ENCODE measurements at regions not wholly inside any gene's neighbourhood (a gene's known extent, or its start where the extent isn't known, plus 50 kb on each side); places are given as distances from the start of the nearest gene placed in this dataset.

DNA sequence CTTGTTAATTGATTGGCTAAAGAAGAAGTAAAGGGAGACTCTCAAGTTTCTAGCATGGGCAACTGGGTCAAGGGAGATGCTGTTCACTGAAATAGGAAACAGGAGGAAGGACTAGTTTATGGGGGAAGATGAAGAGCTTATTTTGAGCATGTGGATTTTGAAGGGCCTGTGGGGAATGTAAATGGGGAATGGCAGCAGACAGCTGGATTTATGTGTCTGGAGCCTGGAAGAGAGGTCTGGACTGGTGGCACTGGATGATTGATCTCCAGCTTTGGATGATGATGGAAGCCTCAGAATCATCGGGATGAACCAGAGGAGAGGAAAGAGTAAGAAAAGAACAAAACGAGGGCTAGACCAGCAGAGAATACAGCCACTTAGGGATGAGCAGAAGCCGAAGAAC lies 54.9 kb upstream of the ENAH start:
- Histone ChIP-seq H3K4me1 (no peaks in the 10 kb centered on the region), H3K4me3 (ENCODE audit: low read depth, low read length) (no peak overlapping the region)
- TF ChIP-seq, protein P1, sequence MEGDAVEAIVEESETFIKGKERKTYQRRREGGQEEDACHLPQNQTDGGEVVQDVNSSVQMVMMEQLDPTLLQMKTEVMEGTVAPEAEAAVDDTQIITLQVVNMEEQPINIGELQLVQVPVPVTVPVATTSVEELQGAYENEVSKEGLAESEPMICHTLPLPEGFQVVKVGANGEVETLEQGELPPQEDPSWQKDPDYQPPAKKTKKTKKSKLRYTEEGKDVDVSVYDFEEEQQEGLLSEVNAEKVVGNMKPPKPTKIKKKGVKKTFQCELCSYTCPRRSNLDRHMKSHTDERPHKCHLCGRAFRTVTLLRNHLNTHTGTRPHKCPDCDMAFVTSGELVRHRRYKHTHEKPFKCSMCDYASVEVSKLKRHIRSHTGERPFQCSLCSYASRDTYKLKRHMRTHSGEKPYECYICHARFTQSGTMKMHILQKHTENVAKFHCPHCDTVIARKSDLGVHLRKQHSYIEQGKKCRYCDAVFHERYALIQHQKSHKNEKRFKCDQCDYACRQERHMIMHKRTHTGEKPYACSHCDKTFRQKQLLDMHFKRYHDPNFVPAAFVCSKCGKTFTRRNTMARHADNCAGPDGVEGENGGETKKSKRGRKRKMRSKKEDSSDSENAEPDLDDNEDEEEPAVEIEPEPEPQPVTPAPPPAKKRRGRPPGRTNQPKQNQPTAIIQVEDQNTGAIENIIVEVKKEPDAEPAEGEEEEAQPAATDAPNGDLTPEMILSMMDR (IDR thresholded peaks at IDR 0.05; ENCODE audit: low read depth, low read length), result no peak

DNA sequence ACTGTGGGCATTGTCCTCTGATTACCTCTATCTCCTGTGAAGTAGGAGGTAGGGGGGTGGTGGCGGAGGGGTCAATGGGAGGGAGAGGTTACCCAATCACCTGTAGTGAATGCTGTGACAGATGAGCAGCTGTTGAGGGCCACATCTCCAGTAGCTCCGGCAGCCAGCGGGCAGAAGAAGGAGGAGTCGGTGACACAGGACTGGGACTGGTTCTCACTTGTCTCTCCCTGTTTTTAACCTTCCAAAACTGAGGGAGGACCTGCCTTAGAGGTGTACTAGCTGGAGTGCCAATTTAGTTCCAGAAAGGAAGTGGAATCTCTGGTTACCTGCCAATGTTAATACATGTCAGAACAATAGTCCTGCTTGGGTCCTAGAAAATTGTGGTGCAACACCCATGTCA lies 56.2 kb upstream of the ENAH start:
- no peak for DNase-seq
- Histone ChIP-seq H3K9me3 (no peaks in the 10 kb centered on the region), H3K4me3 (ENCODE audit: low read depth, low read length) (no peak overlapping the region), H3K36me3 (no peaks in the 10 kb centered on the region), H3K4me1 (no peaks in the 10 kb centered on the region), H3K27me3 (no peaks in the 10 kb centered on the region)
- TF ChIP-seq, protein P1 (IDR thresholded peaks at IDR 0.05; ENCODE audit: low read depth, low read length), result no peak

More for the DNA sequence above, 54.9 kb upstream of the ENAH start:
- Histone ChIP-seq H3K9me3 (no peaks in the 10 kb centered on the region), H3K27me3 (no peaks in the 10 kb centered on the region), H3K36me3 (no peaks in the 10 kb centered on the region)
- DNase-seq, result no peak

DNA sequence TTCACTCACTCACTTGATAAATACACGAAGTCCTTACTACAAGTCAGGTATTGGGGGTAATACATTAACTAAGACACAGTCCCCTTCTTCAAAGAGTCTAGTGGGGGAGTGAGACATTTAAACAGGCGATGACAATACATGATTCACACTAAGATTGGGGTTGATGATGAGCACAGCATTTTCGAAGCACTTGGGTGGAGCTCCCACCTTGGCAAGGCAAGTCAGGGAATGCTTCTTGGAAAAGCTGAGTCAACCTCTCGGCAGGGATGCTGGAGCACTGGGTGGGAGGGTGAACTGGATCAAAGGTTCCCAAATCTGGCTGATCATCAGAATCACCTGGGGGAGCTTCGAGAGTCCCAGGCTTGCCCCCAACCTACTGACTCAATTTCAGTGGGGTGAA lies 57.9 kb upstream of the ENAH start:
- Histone ChIP-seq H3K27me3 (no peaks in the 10 kb centered on the region), H3K4me3 (ENCODE audit: low read depth, low read length) (no peak overlapping the region), H3K4me1 (no peaks in the 10 kb centered on the region), H3K36me3 (no peaks in the 10 kb centered on the region), H3K9me3 (no peaks in the 10 kb centered on the region)
- TF ChIP-seq, protein P1 (IDR thresholded peaks at IDR 0.05; ENCODE audit: low read depth, low read length), result no peak
- DNase-seq, result no peak

DNA sequence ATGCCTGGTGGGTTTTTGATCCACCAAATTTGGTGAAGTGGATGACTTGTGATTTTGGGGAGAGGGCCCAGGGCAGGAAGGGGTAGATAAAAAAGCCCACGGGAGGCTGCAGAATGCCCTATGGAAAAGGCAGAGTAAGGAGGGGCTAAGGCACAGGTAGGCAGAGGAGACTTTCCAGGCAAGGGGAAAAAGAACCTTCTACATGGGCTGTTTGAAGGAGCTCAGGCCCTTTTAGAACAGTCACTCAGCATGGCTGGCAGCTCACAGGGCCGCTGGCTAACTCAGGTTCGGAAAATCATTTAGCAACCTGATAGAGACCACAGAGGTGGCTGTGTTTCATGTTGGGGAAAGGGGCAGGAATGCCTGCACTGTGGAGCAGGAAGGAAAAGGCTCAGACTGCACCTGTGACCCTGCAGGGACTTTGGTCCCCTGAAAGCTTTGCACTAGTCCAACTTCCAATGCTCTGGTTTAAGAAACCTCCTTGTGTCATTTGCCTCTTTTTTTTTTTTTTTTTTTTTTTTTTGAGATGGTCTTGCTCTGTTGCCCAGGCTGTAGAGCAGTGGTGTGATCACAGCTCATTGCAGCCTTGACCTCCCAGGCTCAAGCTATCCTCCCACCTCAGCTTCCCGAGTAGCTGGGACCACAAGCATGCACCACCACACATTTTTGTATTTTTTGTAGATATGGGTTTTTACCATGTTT lies 58.5 kb upstream of the ENAH start:
- Histone ChIP-seq H3K4me3 (ENCODE audit: low read depth, low read length) (no peak overlapping the region), H3K36me3 (no peaks in the 10 kb centered on the region), H3K9me3 (no peaks in the 10 kb centered on the region), H3K27me3 (no peaks in the 10 kb centered on the region), H3K4me1 (no peaks in the 10 kb centered on the region)
- TF ChIP-seq, protein P1 (IDR thresholded peaks at IDR 0.05; ENCODE audit: low read depth, low read length), result no peak
- DNase-seq, result no peak

DNA sequence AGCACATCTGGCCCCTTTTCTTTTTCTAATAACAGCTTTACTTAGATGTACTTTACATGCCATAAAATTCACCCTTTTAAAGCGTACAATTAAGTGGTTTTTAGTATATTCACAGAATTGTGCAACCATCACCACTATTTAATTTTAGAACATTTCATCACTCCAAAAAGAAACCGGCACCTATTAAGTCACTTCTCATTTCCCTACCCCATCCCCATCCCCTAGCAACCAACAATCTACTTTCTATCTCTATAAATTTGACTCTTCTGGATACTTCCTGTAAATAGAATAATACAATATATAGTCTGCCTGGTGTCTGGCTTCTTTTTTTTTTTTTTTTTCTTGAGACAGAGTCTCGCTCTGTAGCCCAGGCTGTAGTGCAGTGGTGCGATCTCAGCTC lies 59.5 kb upstream of the ENAH start:
- Histone ChIP-seq H3K36me3 (no peaks in the 10 kb centered on the region), H3K4me1 (no peaks in the 10 kb centered on the region), H3K27me3 (no peaks in the 10 kb centered on the region), H3K9me3 (no peaks in the 10 kb centered on the region), H3K4me3 (ENCODE audit: low read depth, low read length) (no peak overlapping the region)
- no peak for DNase-seq
- TF ChIP-seq, protein P1 (IDR thresholded peaks at IDR 0.05; ENCODE audit: low read depth, low read length), result no peak

DNA sequence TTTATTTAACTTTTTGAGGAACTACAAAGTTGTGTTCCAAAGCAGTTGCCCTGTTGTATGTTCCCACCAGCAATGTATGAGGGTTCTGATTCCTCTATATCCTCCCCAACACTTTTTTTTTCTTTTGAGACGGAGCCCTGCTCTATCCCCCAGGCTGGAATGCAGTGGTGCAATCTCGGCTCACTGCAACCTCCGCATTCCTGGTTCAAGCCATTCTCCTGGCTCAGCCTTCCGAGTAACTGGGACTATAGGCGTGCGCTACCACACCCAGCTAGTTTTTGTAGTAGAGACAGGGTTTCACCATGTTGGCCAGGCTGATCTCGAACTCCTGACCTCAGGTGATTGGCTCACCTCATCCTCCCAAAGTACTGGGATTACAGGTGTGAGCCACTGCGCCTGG lies 60.4 kb upstream of the ENAH start:
- Histone ChIP-seq H3K27me3 (no peaks in the 10 kb centered on the region), H3K9me3 (no peaks in the 10 kb centered on the region), H3K4me3 (ENCODE audit: low read depth, low read length) (no peak overlapping the region), H3K36me3 (no peaks in the 10 kb centered on the region), H3K4me1 (no peaks in the 10 kb centered on the region)
- no peak for DNase-seq
- TF ChIP-seq, protein P1 (IDR thresholded peaks at IDR 0.05; ENCODE audit: low read depth, low read length), result no peak

All from BE2C (cell line).